H1 (cell line): ENCODE measurements at regions not wholly inside any gene's neighbourhood (a gene's known extent, or its start where the extent isn't known, plus 50 kb on each side); places are given as distances from the start of the nearest gene placed in this dataset.

Experiments
- CTCF ChIA-PET: fragments of 300-600 bp; sonication (Branson Sonifier 250); formaldehyde crosslinking; loops from one replicate; lab custom pipeline; 2021; ENCODE audit not compliant: partially characterized antibody; lab: Charles Lee
- POLR2A ChIA-PET: fragments of 300-600 bp; sonication (Branson Sonifier 250); formaldehyde crosslinking; loops from one replicate; lab custom pipeline; 2021; ENCODE audit warnings: inconsistent platforms; ENCODE audit not compliant: partially characterized antibody; lab: Charles Lee
- DNase-seq, 2 experiments: peaks; one replicate each; pipeline versions ENCODE4 v3.0.0 to v3.0.0-alpha.2; 2010 to 2022; ENCODE audit warnings: low spot score in 2 of 2, low read depth in 1 of 2, mixed read lengths in 1 of 2
- FAIRE-seq: peaks from 2 replicates; lab custom pipeline; 2011; peaks lifted over from hg19 to GRCh38; lab: Jason Lieb, UNC
- H2AFZ ChIP-seq: 2 replicates; pipeline ENCODE4 v1.8.1; 2012; ENCODE audit warnings: low read length, inconsistent platforms
- H2AK5ac ChIP-seq: 2 replicates; pipeline ENCODE4 v1.6.1; 2013; ENCODE audit warnings: low read depth, low read length
- H2BK120ac ChIP-seq: replicated peaks from 2 replicates; pipeline ENCODE3; 2013; ENCODE audit warnings: low read depth, low read length, inconsistent platforms
- H2BK12ac ChIP-seq: 2 replicates; pipeline ENCODE4 v1.6.1; 2013; ENCODE audit warnings: low read depth, low read length
- H2BK15ac ChIP-seq: 2 replicates; pipeline ENCODE4 v1.6.1; 2013; ENCODE audit warnings: low read length
- H2BK20ac ChIP-seq: 2 replicates; pipeline ENCODE4 v1.6.1; 2013; ENCODE audit warnings: low read length
- H2BK5ac ChIP-seq: 2 replicates; pipeline ENCODE4 v1.6.1; 2013; ENCODE audit warnings: low read depth, low read length
- H3K14ac ChIP-seq: 2 replicates; pipeline ENCODE4 v1.6.1; 2013; ENCODE audit warnings: inconsistent platforms; ENCODE audit not compliant: insufficient read length
- H3K18ac ChIP-seq: 2 replicates; pipeline ENCODE4 v1.6.1; 2013; ENCODE audit warnings: low read length; ENCODE audit errors: extremely low read depth
- H3K23ac ChIP-seq: 2 replicates; pipeline ENCODE4 v1.6.1; 2013; ENCODE audit warnings: inconsistent platforms; ENCODE audit not compliant: insufficient read length
- H3K23me2 ChIP-seq: 2 replicates; pipeline ENCODE4 v1.6.1; 2013; ENCODE audit warnings: low read depth, low read length
- H3K27ac ChIP-seq: 2 replicates; pipeline ENCODE4 v1.6.1; 2011; ENCODE audit warnings: low read depth, low read length, inconsistent platforms
- H3K27me3 ChIP-seq, 4 experiments: replicated peaks in 1 of 4; 1 replicate in 1 of 4; 2 replicates in 3 of 4; pipeline versions ENCODE4 v1.6.1 to v1.8.1; 2011 to 2013; ENCODE audit warnings: low read length in 3 of 4, mild to moderate bottlenecking in 3 of 4, inconsistent platforms in 2 of 4, mixed read lengths in 2 of 4, moderate library complexity in 1 of 4; ENCODE audit not compliant: control insufficient read depth in 3 of 4, insufficient read depth in 3 of 4; ENCODE audit errors: extremely low read depth in 1 of 4
- H3K36me3 ChIP-seq, 4 experiments: 2 replicates each; pipeline versions ENCODE4 v1.6.1 to v1.8.1; 2011 to 2013; ENCODE audit warnings: mild to moderate bottlenecking in 4 of 4, low read length in 3 of 4, moderate library complexity in 2 of 4, control low read depth in 1 of 4, inconsistent platforms in 1 of 4; ENCODE audit not compliant: insufficient read depth in 4 of 4, control insufficient read depth in 2 of 4
- H3K4ac ChIP-seq: replicated peaks from 2 replicates; pipeline ENCODE3; 2013; ENCODE audit warnings: low read length, low read depth, mixed read lengths, inconsistent platforms; ENCODE audit not compliant: insufficient read length
- H3K4me1 ChIP-seq, 4 experiments: replicated peaks in 1 of 4; 1 replicate in 1 of 4; 2 replicates in 3 of 4; pipeline versions ENCODE4 v1.6.1 to v1.8.1; 2011 to 2013; ENCODE audit warnings: low read length in 3 of 4, inconsistent platforms in 2 of 4, mixed read lengths in 1 of 4; ENCODE audit not compliant: insufficient read depth in 4 of 4, control insufficient read depth in 3 of 4
- H3K4me2 ChIP-seq, 2 experiments: 2 replicates each; pipeline versions ENCODE4 v1.6.1 to v1.8.1; 2011 to 2013; ENCODE audit warnings: low read depth in 2 of 2, low read length in 2 of 2, control low read depth in 1 of 2, inconsistent platforms in 1 of 2, mild to moderate bottlenecking in 1 of 2; ENCODE audit not compliant: insufficient read depth in 1 of 2
- H3K4me3 ChIP-seq, 4 experiments: fragments of 200-600, 300-600 bp in 1 of 4; sonication (generic), shearing (Covaris generic), sonication (Bioruptor Twin) in 1 of 4; 2 replicates each; pipeline versions ENCODE4 v1.5.1 to v1.8.1; 2011 to 2016; ENCODE audit warnings: low read length in 4 of 4, low read depth in 3 of 4, control low read depth in 2 of 4, inconsistent platforms in 2 of 4, mild to moderate bottlenecking in 2 of 4, mixed read lengths in 1 of 4, moderate library complexity in 1 of 4; ENCODE audit not compliant: insufficient read depth in 2 of 4; ENCODE audit errors: extremely low read depth in 1 of 4
- H3K56ac ChIP-seq: replicated peaks from 2 replicates; pipeline ENCODE3; 2013; ENCODE audit warnings: low read depth, mild to moderate bottlenecking, mixed read lengths, low read length, inconsistent platforms; ENCODE audit not compliant: insufficient read length
- H3K79me1 ChIP-seq: 2 replicates; pipeline ENCODE4 v1.6.1; 2013; ENCODE audit warnings: low read depth, low read length, control low read depth
- H3K79me2 ChIP-seq, 2 experiments: 2 replicates each; pipeline versions ENCODE4 v1.6.1 to v1.8.1; 2012 to 2013; ENCODE audit warnings: low read length in 2 of 2, mild to moderate bottlenecking in 2 of 2, inconsistent platforms in 1 of 2; ENCODE audit not compliant: insufficient read depth in 2 of 2, control insufficient read depth in 1 of 2
- H3K9ac ChIP-seq, 4 experiments: replicated peaks in 1 of 4; 1 replicate in 1 of 4; 2 replicates in 3 of 4; pipeline versions ENCODE4 v1.6.1 to v1.8.1; 2011 to 2013; ENCODE audit warnings: low read depth in 3 of 4, low read length in 3 of 4, control low read depth in 2 of 4, mild to moderate bottlenecking in 2 of 4, moderate library complexity in 2 of 4, inconsistent platforms in 1 of 4; ENCODE audit errors: extremely low read depth in 1 of 4
- H3K9me3 ChIP-seq, 2 experiments: 2 replicates each; pipeline versions ENCODE4 v1.6.1 to v1.8.1; 2012 to 2013; ENCODE audit warnings: mild to moderate bottlenecking in 2 of 2, moderate library complexity in 2 of 2, control low read depth in 1 of 2, inconsistent platforms in 1 of 2, low read depth in 1 of 2, low read length in 1 of 2, mixed read lengths in 1 of 2; ENCODE audit not compliant: insufficient read depth in 2 of 2
- H4K20me1 ChIP-seq, 2 experiments: replicated peaks in 1 of 2; 2 replicates each; pipeline versions ENCODE3 to v1.8.1; 2011 to 2013; ENCODE audit warnings: inconsistent platforms in 2 of 2, low read length in 2 of 2, mild to moderate bottlenecking in 1 of 2; ENCODE audit not compliant: insufficient read depth in 2 of 2, control insufficient read depth in 1 of 2
- H4K5ac ChIP-seq: 2 replicates; pipeline ENCODE4 v1.6.1; 2013; ENCODE audit warnings: low read length, low read depth, mixed read lengths, inconsistent platforms; ENCODE audit not compliant: insufficient read length
- H4K8ac ChIP-seq: 2 replicates; pipeline ENCODE4 v1.8.0; 2013; ENCODE audit warnings: mild to moderate bottlenecking, moderate library complexity, low read length, inconsistent platforms; ENCODE audit not compliant: insufficient read depth; ENCODE audit errors: extremely low read depth
- H4K91ac ChIP-seq: replicated peaks from 2 replicates; pipeline ENCODE3; 2013; ENCODE audit warnings: low read length, mixed read lengths, inconsistent platforms; ENCODE audit not compliant: insufficient read length
- EZH2 ChIP-seq: fragments of 200-600 bp; sonication (generic); IDR thresholded peaks from 2 replicates; pipeline ENCODE4 v1.7.1; 2012; ENCODE audit warnings: low read depth, mild to moderate bottlenecking, moderate library complexity, low read length, inconsistent platforms; ENCODE audit not compliant: severe bottlenecking
- HDAC6 ChIP-seq: IDR thresholded peaks from one replicate; pipeline ENCODE4 v1.7.1; 2012; ENCODE audit warnings: low read depth, mild to moderate bottlenecking, inconsistent platforms, low read length, moderate library complexity
- RXRA ChIP-seq: IDR thresholded peaks from 2 replicates; pipeline ENCODE4 v1.6.1; 2011; ENCODE audit warnings: low read depth, mild to moderate bottlenecking, low read length, moderate library complexity; ENCODE audit not compliant: insufficient read depth
- SUZ12 ChIP-seq: fragments of 200-600 bp; sonication (generic); IDR thresholded peaks from 2 replicates; pipeline ENCODE4 v1.6.1; 2012; ENCODE audit warnings: mild to moderate bottlenecking, inconsistent platforms, low read length, moderate library complexity, mixed read lengths
- TAF7 ChIP-seq: optimal IDR thresholded peaks from 2 replicates; pipeline ENCODE3; 2011; ENCODE audit warnings: low read depth, mild to moderate bottlenecking, inconsistent platforms, low read length, moderate library complexity, borderline replicate concordance
- TEAD4 ChIP-seq: IDR thresholded peaks from 2 replicates; pipeline ENCODE4 v1.6.1; 2012; ENCODE audit warnings: low read depth, low read length, inconsistent platforms, mixed read lengths
- WGBS, 2 experiments: shearing (Covaris generic) in 1 of 2; methylation state at CpG; one replicate each; pipeline versions ENCODE4 v1.1.6 to v1.1.7; 2013 to 2015; ENCODE audit warnings: low lambda C conversion rate in 2 of 2, mixed read lengths in 2 of 2, inconsistent platforms in 1 of 2, low coverage in 1 of 2, missing lambda C conversion rate in 1 of 2; ENCODE audit not compliant: insufficient replicate concordance in 2 of 2, insufficient coverage in 1 of 2, insufficient read length in 1 of 2; ENCODE audit errors: extremely low coverage in 1 of 2, missing lambda C conversion rate in 1 of 2; 5-methylcytosine and 5-hydroxymethylcytosine counted together

DNA sequence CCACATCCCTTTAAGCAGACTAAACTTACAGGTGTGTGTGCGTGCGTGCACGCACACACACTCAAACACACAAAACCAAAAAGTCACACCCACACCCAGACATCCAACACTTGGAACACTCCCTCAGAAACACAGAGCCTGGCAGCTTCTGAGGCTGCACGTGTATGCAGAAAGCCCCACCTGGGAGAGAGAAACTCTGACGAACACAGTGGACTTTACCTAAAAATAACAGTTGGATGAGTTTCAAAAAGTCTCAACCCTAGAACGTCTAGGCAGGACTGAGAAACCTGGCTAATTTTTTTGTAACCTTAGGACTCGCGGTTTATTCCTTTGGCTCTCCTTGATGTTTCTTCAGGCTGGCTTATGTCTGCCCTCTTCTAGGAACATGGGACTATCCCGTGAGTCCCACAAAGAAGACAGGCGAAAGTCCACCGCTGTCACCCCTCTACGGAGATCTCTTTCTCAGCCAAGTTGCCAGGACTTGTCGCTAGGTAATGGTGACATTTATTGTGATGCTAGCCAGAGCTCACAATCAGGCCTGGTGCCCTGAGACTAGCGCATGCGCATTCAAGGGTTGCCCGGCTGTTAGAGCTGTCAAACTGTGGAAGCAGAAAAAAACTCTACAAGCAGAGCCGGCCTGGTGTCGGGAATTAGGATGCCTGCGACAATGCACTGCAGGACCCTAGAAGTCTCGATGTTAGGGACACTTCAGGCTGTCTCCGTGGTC, 595.8 kb upstream of the TSPY4 start:
- FAIRE-seq = no peak
- H2AFZ ChIP-seq = no peak overlapping the region
- ChIA-PET POLR2A (no interaction called here), CTCF (no interaction called here)
- no peak overlapping the region for H4K91ac ChIP-seq
- peaks cover 16 to 79% of the 10 kb centered on the region in 2 experiments; a peak in 3 of 4 replicates for H3K9me3 ChIP-seq
- no peak for DNase-seq
- no peak overlapping the region for H3K27ac ChIP-seq
- no peaks in the 10 kb centered on the region for H3K79me1 ChIP-seq
- H3K23me2 ChIP-seq = no peaks in the 10 kb centered on the region
- no peak overlapping the region for H2BK5ac ChIP-seq
- TF ChIP-seq HDAC6 = no peak
- no peak for TF ChIP-seq TAF7
- TF ChIP-seq TEAD4 = no peak
- no peak for TF ChIP-seq SUZ12
- TF ChIP-seq RXRA = no peak
- TF ChIP-seq EZH2 = no peak
- WGBS, 2 experiments = 67% methylated on average over 7 of the region's 21 CpGs; no CpG with 5 or more reads in 1 of the 2 experiments
- no peaks in the 10 kb centered on the region for H3K4me1 ChIP-seq
- H4K5ac ChIP-seq = no peak overlapping the region
- H2BK12ac ChIP-seq = no peak overlapping the region
- H3K14ac ChIP-seq = no peak overlapping the region
- no peak overlapping the region for H3K56ac ChIP-seq
- no peaks in the 10 kb centered on the region for H3K79me2 ChIP-seq
- H3K4ac ChIP-seq = no peak overlapping the region
- no peak overlapping the region for H2BK15ac ChIP-seq
- H3K18ac ChIP-seq = no peak overlapping the region
- no peak overlapping the region for H3K9ac ChIP-seq
- no peak overlapping the region for H3K4me3 ChIP-seq
- H2AK5ac ChIP-seq = no peak overlapping the region
- no peaks in the 10 kb centered on the region for H3K36me3 ChIP-seq
- no peak overlapping the region for H3K4me2 ChIP-seq
- H2BK120ac ChIP-seq = no peak overlapping the region
- H4K8ac ChIP-seq = no peak overlapping the region
- H2BK20ac ChIP-seq = no peak overlapping the region
- no peaks in the 10 kb centered on the region for H3K27me3 ChIP-seq
- H3K23ac ChIP-seq = no peak overlapping the region
- H4K20me1 ChIP-seq = no peaks in the 10 kb centered on the region
